H1 (cell line): ENCODE measurements at regions not wholly inside any gene's neighbourhood (a gene's known extent, or its start where the extent isn't known, plus 50 kb on each side); places are given as distances from the start of the nearest gene placed in this dataset.

Experiments used
- CTCF ChIA-PET: fragments of 300-600 bp; sonication (Branson Sonifier 250); formaldehyde crosslinking; loops from one replicate; lab custom pipeline; 2021; ENCODE audit not compliant: partially characterized antibody; lab: Charles Lee
- POLR2A ChIA-PET: fragments of 300-600 bp; sonication (Branson Sonifier 250); formaldehyde crosslinking; loops from one replicate; lab custom pipeline; 2021; ENCODE audit warnings: inconsistent platforms; ENCODE audit not compliant: partially characterized antibody; lab: Charles Lee
- DNase-seq, 2 experiments: peaks; one replicate each; pipeline versions ENCODE4 v3.0.0 to v3.0.0-alpha.2; 2010 to 2022; ENCODE audit warnings: low spot score in 2 of 2, low read depth in 1 of 2, mixed read lengths in 1 of 2
- FAIRE-seq: peaks from 2 replicates; lab custom pipeline; 2011; peaks lifted over from hg19 to GRCh38; lab: Jason Lieb, UNC
- H2AFZ ChIP-seq: 2 replicates; pipeline ENCODE4 v1.8.1; 2012; ENCODE audit warnings: low read length, inconsistent platforms
- H2AK5ac ChIP-seq: 2 replicates; pipeline ENCODE4 v1.6.1; 2013; ENCODE audit warnings: low read depth, low read length
- H2BK120ac ChIP-seq: replicated peaks from 2 replicates; pipeline ENCODE3; 2013; ENCODE audit warnings: low read depth, low read length, inconsistent platforms
- H2BK12ac ChIP-seq: 2 replicates; pipeline ENCODE4 v1.6.1; 2013; ENCODE audit warnings: low read depth, low read length
- H2BK15ac ChIP-seq: 2 replicates; pipeline ENCODE4 v1.6.1; 2013; ENCODE audit warnings: low read length
- H2BK20ac ChIP-seq: 2 replicates; pipeline ENCODE4 v1.6.1; 2013; ENCODE audit warnings: low read length
- H2BK5ac ChIP-seq: 2 replicates; pipeline ENCODE4 v1.6.1; 2013; ENCODE audit warnings: low read depth, low read length
- H3K14ac ChIP-seq: 2 replicates; pipeline ENCODE4 v1.6.1; 2013; ENCODE audit warnings: inconsistent platforms; ENCODE audit not compliant: insufficient read length
- H3K18ac ChIP-seq: 2 replicates; pipeline ENCODE4 v1.6.1; 2013; ENCODE audit warnings: low read length; ENCODE audit errors: extremely low read depth
- H3K23ac ChIP-seq: 2 replicates; pipeline ENCODE4 v1.6.1; 2013; ENCODE audit warnings: inconsistent platforms; ENCODE audit not compliant: insufficient read length
- H3K23me2 ChIP-seq: 2 replicates; pipeline ENCODE4 v1.6.1; 2013; ENCODE audit warnings: low read depth, low read length
- H3K27ac ChIP-seq: 2 replicates; pipeline ENCODE4 v1.6.1; 2011; ENCODE audit warnings: low read depth, low read length, inconsistent platforms
- H3K27me3 ChIP-seq, 4 experiments: replicated peaks in 1 of 4; 1 replicate in 1 of 4; 2 replicates in 3 of 4; pipeline versions ENCODE4 v1.6.1 to v1.8.1; 2011 to 2013; ENCODE audit warnings: low read length in 3 of 4, mild to moderate bottlenecking in 3 of 4, inconsistent platforms in 2 of 4, mixed read lengths in 2 of 4, moderate library complexity in 1 of 4; ENCODE audit not compliant: control insufficient read depth in 3 of 4, insufficient read depth in 3 of 4; ENCODE audit errors: extremely low read depth in 1 of 4
- H3K36me3 ChIP-seq, 4 experiments: 2 replicates each; pipeline versions ENCODE4 v1.6.1 to v1.8.1; 2011 to 2013; ENCODE audit warnings: mild to moderate bottlenecking in 4 of 4, low read length in 3 of 4, moderate library complexity in 2 of 4, control low read depth in 1 of 4, inconsistent platforms in 1 of 4; ENCODE audit not compliant: insufficient read depth in 4 of 4, control insufficient read depth in 2 of 4
- H3K4ac ChIP-seq: replicated peaks from 2 replicates; pipeline ENCODE3; 2013; ENCODE audit warnings: low read length, low read depth, mixed read lengths, inconsistent platforms; ENCODE audit not compliant: insufficient read length
- H3K4me1 ChIP-seq, 4 experiments: replicated peaks in 1 of 4; 1 replicate in 1 of 4; 2 replicates in 3 of 4; pipeline versions ENCODE4 v1.6.1 to v1.8.1; 2011 to 2013; ENCODE audit warnings: low read length in 3 of 4, inconsistent platforms in 2 of 4, mixed read lengths in 1 of 4; ENCODE audit not compliant: insufficient read depth in 4 of 4, control insufficient read depth in 3 of 4
- H3K4me2 ChIP-seq, 2 experiments: 2 replicates each; pipeline versions ENCODE4 v1.6.1 to v1.8.1; 2011 to 2013; ENCODE audit warnings: low read depth in 2 of 2, low read length in 2 of 2, control low read depth in 1 of 2, inconsistent platforms in 1 of 2, mild to moderate bottlenecking in 1 of 2; ENCODE audit not compliant: insufficient read depth in 1 of 2
- H3K4me3 ChIP-seq, 4 experiments: fragments of 200-600, 300-600 bp in 1 of 4; sonication (generic), shearing (Covaris generic), sonication (Bioruptor Twin) in 1 of 4; 2 replicates each; pipeline versions ENCODE4 v1.5.1 to v1.8.1; 2011 to 2016; ENCODE audit warnings: low read length in 4 of 4, low read depth in 3 of 4, control low read depth in 2 of 4, inconsistent platforms in 2 of 4, mild to moderate bottlenecking in 2 of 4, mixed read lengths in 1 of 4, moderate library complexity in 1 of 4; ENCODE audit not compliant: insufficient read depth in 2 of 4; ENCODE audit errors: extremely low read depth in 1 of 4
- H3K56ac ChIP-seq: replicated peaks from 2 replicates; pipeline ENCODE3; 2013; ENCODE audit warnings: low read depth, mild to moderate bottlenecking, mixed read lengths, low read length, inconsistent platforms; ENCODE audit not compliant: insufficient read length
- H3K79me1 ChIP-seq: 2 replicates; pipeline ENCODE4 v1.6.1; 2013; ENCODE audit warnings: low read depth, low read length, control low read depth
- H3K79me2 ChIP-seq, 2 experiments: 2 replicates each; pipeline versions ENCODE4 v1.6.1 to v1.8.1; 2012 to 2013; ENCODE audit warnings: low read length in 2 of 2, mild to moderate bottlenecking in 2 of 2, inconsistent platforms in 1 of 2; ENCODE audit not compliant: insufficient read depth in 2 of 2, control insufficient read depth in 1 of 2
- H3K9ac ChIP-seq, 4 experiments: replicated peaks in 1 of 4; 1 replicate in 1 of 4; 2 replicates in 3 of 4; pipeline versions ENCODE4 v1.6.1 to v1.8.1; 2011 to 2013; ENCODE audit warnings: low read depth in 3 of 4, low read length in 3 of 4, control low read depth in 2 of 4, mild to moderate bottlenecking in 2 of 4, moderate library complexity in 2 of 4, inconsistent platforms in 1 of 4; ENCODE audit errors: extremely low read depth in 1 of 4
- H3K9me3 ChIP-seq, 2 experiments: 2 replicates each; pipeline versions ENCODE4 v1.6.1 to v1.8.1; 2012 to 2013; ENCODE audit warnings: mild to moderate bottlenecking in 2 of 2, moderate library complexity in 2 of 2, control low read depth in 1 of 2, inconsistent platforms in 1 of 2, low read depth in 1 of 2, low read length in 1 of 2, mixed read lengths in 1 of 2; ENCODE audit not compliant: insufficient read depth in 2 of 2
- H4K20me1 ChIP-seq, 2 experiments: replicated peaks in 1 of 2; 2 replicates each; pipeline versions ENCODE3 to v1.8.1; 2011 to 2013; ENCODE audit warnings: inconsistent platforms in 2 of 2, low read length in 2 of 2, mild to moderate bottlenecking in 1 of 2; ENCODE audit not compliant: insufficient read depth in 2 of 2, control insufficient read depth in 1 of 2
- H4K5ac ChIP-seq: 2 replicates; pipeline ENCODE4 v1.6.1; 2013; ENCODE audit warnings: low read length, low read depth, mixed read lengths, inconsistent platforms; ENCODE audit not compliant: insufficient read length
- H4K8ac ChIP-seq: 2 replicates; pipeline ENCODE4 v1.8.0; 2013; ENCODE audit warnings: mild to moderate bottlenecking, moderate library complexity, low read length, inconsistent platforms; ENCODE audit not compliant: insufficient read depth; ENCODE audit errors: extremely low read depth
- H4K91ac ChIP-seq: replicated peaks from 2 replicates; pipeline ENCODE3; 2013; ENCODE audit warnings: low read length, mixed read lengths, inconsistent platforms; ENCODE audit not compliant: insufficient read length
- CHD1 ChIP-seq: IDR thresholded peaks from 2 replicates; pipeline ENCODE4 v1.6.1; 2012; ENCODE audit warnings: low read depth, low read length, improper control_type of control experiment
- CTBP2 ChIP-seq: IDR thresholded peaks from 2 replicates; pipeline ENCODE4 v1.7.0; 2011; ENCODE audit warnings: borderline replicate concordance, mild to moderate bottlenecking, moderate library complexity, mixed read lengths, low read length; ENCODE audit not compliant: insufficient read depth, insufficient read length
- POU5F1 ChIP-seq: IDR thresholded peaks from 2 replicates; pipeline ENCODE4 v1.6.1; 2011; ENCODE audit warnings: low read depth, mild to moderate bottlenecking, low read length, moderate library complexity
- SAP30 ChIP-seq: fragments of 300-600 bp; sonication (generic); IDR thresholded peaks from 2 replicates; pipeline ENCODE4 v1.7.1; 2012; ENCODE audit warnings: low read length, moderate library complexity, mild to moderate bottlenecking, inconsistent platforms; ENCODE audit not compliant: insufficient read depth, insufficient replicate concordance
- SRF ChIP-seq: IDR thresholded peaks from 2 replicates; pipeline ENCODE4 v1.6.1; 2011; ENCODE audit warnings: mild to moderate bottlenecking, low read depth, low read length, moderate library complexity
- WGBS, 2 experiments: shearing (Covaris generic) in 1 of 2; methylation state at CpG; one replicate each; pipeline versions ENCODE4 v1.1.6 to v1.1.7; 2013 to 2015; ENCODE audit warnings: low lambda C conversion rate in 2 of 2, mixed read lengths in 2 of 2, inconsistent platforms in 1 of 2, low coverage in 1 of 2, missing lambda C conversion rate in 1 of 2; ENCODE audit not compliant: insufficient replicate concordance in 2 of 2, insufficient coverage in 1 of 2, insufficient read length in 1 of 2; ENCODE audit errors: extremely low coverage in 1 of 2, missing lambda C conversion rate in 1 of 2; 5-methylcytosine and 5-hydroxymethylcytosine counted together

GRCh38 chr13:70694996-70695715, 586.9 kb upstream of the KLHL1 start:
- H3K27ac ChIP-seq: no peak overlapping the region
- CTCF ChIA-PET: no interaction called here
- H2AK5ac ChIP-seq: no peak overlapping the region
- H3K56ac ChIP-seq: no peak overlapping the region
- no peak overlapping the region for H3K4me2 ChIP-seq
- H3K79me2 ChIP-seq: no peaks in the 10 kb centered on the region
- no peaks in the 10 kb centered on the region for H3K27me3 ChIP-seq
- no peak overlapping the region for H2BK120ac ChIP-seq
- no peak overlapping the region for H3K4me3 ChIP-seq
- H3K23me2 ChIP-seq: no peaks in the 10 kb centered on the region
- H4K8ac ChIP-seq: no peak overlapping the region
- no peak overlapping the region for H2AFZ ChIP-seq
- H3K4me1 ChIP-seq: no peaks in the 10 kb centered on the region
- H2BK20ac ChIP-seq: no peak overlapping the region
- H4K20me1 ChIP-seq: no peaks in the 10 kb centered on the region
- H3K79me1 ChIP-seq: no peaks in the 10 kb centered on the region
- H4K91ac ChIP-seq: no peak overlapping the region
- H4K5ac ChIP-seq: no peak overlapping the region
- H3K4ac ChIP-seq: no peak overlapping the region
- H3K18ac ChIP-seq: no peak overlapping the region
- TF ChIP-seq SRF (no peak), SAP30 (no peak), CHD1 (no peak), CTBP2 (no peak), POU5F1 (no peak)
- TF ChIP-seq, all 59 proteins: peak for 0
- no peaks in the 10 kb centered on the region for H3K36me3 ChIP-seq
- 92% methylated on average over 3 of the region's 3 CpGs; no CpG with 5 or more reads in 1 of the 2 experiments for WGBS, 2 experiments
- DNase-seq (no peak), FAIRE-seq (no peak)
- no peak overlapping the region for H2BK12ac ChIP-seq
- no peak overlapping the region for H3K23ac ChIP-seq
- H3K14ac ChIP-seq: no peak overlapping the region
- H3K9ac ChIP-seq: no peak overlapping the region
- no peak overlapping the region for H2BK5ac ChIP-seq
- H3K9me3 ChIP-seq: no peaks in the 10 kb centered on the region
- no peak overlapping the region for H2BK15ac ChIP-seq
- POLR2A ChIA-PET: no interaction called here
